ENCODE measurements at regions not wholly inside any gene's neighbourhood (a gene's known extent, or its start where the extent isn't known, plus 50 kb on each side); places are given as distances from the start of the nearest gene placed in this dataset.
A peak's percentile ranks its signal among the peaks of the same experiment; 100 is the strongest.

GRCh38 chr18:10036479-10036878, 122.7 kb downstream of the VAPA start:
- H3K4me1 ChIP-seq: peaks cover 12% of the 10 kb centered on the region
- DNase-seq: no peak
- H3K27me3 ChIP-seq (replicated peaks; ENCODE audit: control insufficient read depth, insufficient read depth, low read length): no peaks in the 10 kb centered on the region
- H3K9me3 Mint-ChIP-seq (ENCODE audit: unreplicated experiment): peaks cover under 1% of the 10 kb centered on the region
- H3K4me3 ChIP-seq (ENCODE audit: low read depth, low read length): no peak overlapping the region
- BruUV-seq (replicated peaks): no TSS peak
- intact Hi-C loops (cut with micrococcal nuclease; ENCODE audit: unreplicated experiment): no loop called here
- POLR2A ChIA-PET: no interaction called here
- H3K4me1 Mint-ChIP-seq (ENCODE audit: low read depth, unreplicated experiment): peaks cover 21% of the 10 kb centered on the region
- peaks cover 7% of the 10 kb centered on the region for H3K36me3 Mint-ChIP-seq (ENCODE audit: insufficient read depth, unreplicated experiment)
- no peak overlapping the region for H3K27ac Mint-ChIP-seq (ENCODE audit: unreplicated experiment)
- peaks cover under 1% of the 10 kb centered on the region; the same call in 1 of the 2 replicates for H3K9me3 ChIP-seq
- no peaks in the 10 kb centered on the region for H3K36me3 ChIP-seq (ENCODE audit: control insufficient read depth, insufficient read depth, low read length)
- H3K27me3 Mint-ChIP-seq (ENCODE audit: insufficient read depth, unreplicated experiment): no peaks in the 10 kb centered on the region
- no peak for TF ChIP-seq CTCF (IDR thresholded peaks at IDR 0.05; ENCODE audit: insufficient read depth in 1 of 2, low read depth in 1 of 2, low read length in 1 of 2, severe bottlenecking in 1 of 2, unreplicated experiment in 1 of 2)
- H3K4me3 Mint-ChIP-seq (ENCODE audit: unreplicated experiment): no peak overlapping the region
- CTCF ChIA-PET: no interaction called here

GRCh38 chr18:10037181-10037580, 123.4 kb downstream of the VAPA start:
- H3K4me3 ChIP-seq (ENCODE audit: low read depth, low read length): no peak overlapping the region
- Mint-ChIP-seq H3K36me3 (ENCODE audit: insufficient read depth, unreplicated experiment) (peaks cover 7% of the 10 kb centered on the region), H3K4me3 (ENCODE audit: unreplicated experiment) (no peak overlapping the region), H3K27me3 (ENCODE audit: insufficient read depth, unreplicated experiment) (no peaks in the 10 kb centered on the region), H3K9me3 (ENCODE audit: unreplicated experiment) (peaks cover 8% of the 10 kb centered on the region), H3K27ac (ENCODE audit: unreplicated experiment) (no peak overlapping the region), H3K4me1 (ENCODE audit: low read depth, unreplicated experiment) (peaks cover 21% of the 10 kb centered on the region)
- no peaks in the 10 kb centered on the region for H3K36me3 ChIP-seq (ENCODE audit: control insufficient read depth, insufficient read depth, low read length)
- BruUV-seq (replicated peaks): no TSS peak
- ChIA-PET POLR2A (no interaction called here), CTCF (no interaction called here)
- H3K9me3 ChIP-seq: peaks cover 6% of the 10 kb centered on the region; the same call in 1 of the 2 replicates
- no peak for TF ChIP-seq CTCF (IDR thresholded peaks at IDR 0.05; ENCODE audit: insufficient read depth in 1 of 2, low read depth in 1 of 2, low read length in 1 of 2, severe bottlenecking in 1 of 2, unreplicated experiment in 1 of 2)
- H3K27me3 ChIP-seq (replicated peaks; ENCODE audit: control insufficient read depth, insufficient read depth, low read length): no peaks in the 10 kb centered on the region
- intact Hi-C loops (cut with micrococcal nuclease; ENCODE audit: unreplicated experiment): no loop called here
- peaks cover 12% of the 10 kb centered on the region for H3K4me1 ChIP-seq
- no peak for DNase-seq

- peak in 1 of 2 experiments; percentile 20 for DNase-seq
- H3K4me1 Mint-ChIP-seq (ENCODE audit: low read depth, unreplicated experiment): peaks cover 21% of the 10 kb centered on the region
- H3K27ac Mint-ChIP-seq (ENCODE audit: unreplicated experiment): no peak overlapping the region
- Histone ChIP-seq H3K27me3 (replicated peaks; ENCODE audit: control insufficient read depth, insufficient read depth, low read length) (no peaks in the 10 kb centered on the region), H3K4me3 (ENCODE audit: low read depth, low read length) (no peak overlapping the region), H3K4me1 (peaks cover 12% of the 10 kb centered on the region), H3K36me3 (ENCODE audit: control insufficient read depth, insufficient read depth, low read length) (no peaks in the 10 kb centered on the region), H3K9me3 (peaks cover 6% of the 10 kb centered on the region; the same call in 1 of the 2 replicates)
- H3K9me3 Mint-ChIP-seq (ENCODE audit: unreplicated experiment): peaks cover 12% of the 10 kb centered on the region
- H3K36me3 Mint-ChIP-seq (ENCODE audit: insufficient read depth, unreplicated experiment): peaks cover 7% of the 10 kb centered on the region
- no peaks in the 10 kb centered on the region for H3K27me3 Mint-ChIP-seq (ENCODE audit: insufficient read depth, unreplicated experiment)
- BruUV-seq (replicated peaks): no TSS peak
- TF ChIP-seq CTCF (IDR thresholded peaks at IDR 0.05; ENCODE audit: insufficient read depth in 1 of 2, low read depth in 1 of 2, low read length in 1 of 2, severe bottlenecking in 1 of 2, unreplicated experiment in 1 of 2): no peak
- intact Hi-C loops (cut with micrococcal nuclease; ENCODE audit: unreplicated experiment): no loop called here
- POLR2A ChIA-PET: no interaction called here
- CTCF ChIA-PET: no interaction called here
- no peak overlapping the region for H3K4me3 Mint-ChIP-seq (ENCODE audit: unreplicated experiment)
Measured at GRCh38 chr18:10038268-10038667, 124.5 kb downstream of the VAPA start.
